B cell (primary cell): ENCODE measurements at regions not wholly inside any gene's neighbourhood (a gene's known extent, or its start where the extent isn't known, plus 50 kb on each side); places are given as distances from the start of the nearest gene placed in this dataset.

ENCODE experiments used
- ATAC-seq: fragments of 200-7000 bp; cut with Tn5 transposase; one replicate; pipeline ENCODE4 v1.10.0; 2021; ENCODE audit warnings: low read depth, mild to moderate bottlenecking, moderate number of reproducible peaks, moderate library complexity
- CTCF ChIA-PET: fragments of 350-600 bp; sonication (Branson Sonifier 250); formaldehyde crosslinking; loops from one replicate; lab custom pipeline; 2021; ENCODE audit warnings: antibody characterized with exemption, inconsistent platforms; lab: Charles Lee
- POLR2A ChIA-PET: fragments of 350-600 bp; sonication (Branson Sonifier 250); formaldehyde crosslinking; loops from one replicate; lab custom pipeline; 2021; ENCODE audit warnings: antibody characterized with exemption; lab: Charles Lee
- DNase-seq: peaks from one replicate; pipeline ENCODE4 v3.0.0; 2013
- H2AFZ ChIP-seq: 2 replicates; pipeline ENCODE4 v1.6.1; 2012; ENCODE audit warnings: mild to moderate bottlenecking, low read depth, low read length; ENCODE audit not compliant: insufficient read depth, poor library complexity, severe bottlenecking
- H3K27ac ChIP-seq, 2 donors: 1 replicate in 1 of 2; 2 replicates in 1 of 2; pipeline ENCODE4 v1.5.1; 2012 to 2013; ENCODE audit warnings: low read length in 2 of 2, mild to moderate bottlenecking in 2 of 2, moderate library complexity in 1 of 2
- H3K27me3 ChIP-seq, 4 experiments: fragments of 200-600 bp in 1 of 4; sonication (generic) in 1 of 4; replicated peaks in 1 of 4; 1 replicate in 2 of 4; 2 replicates in 2 of 4; pipeline versions ENCODE4 v1.6.1 to v1.7.0; 2013 to 2016; ENCODE audit warnings: low read length in 3 of 4, mild to moderate bottlenecking in 2 of 4, mixed read lengths in 1 of 4, moderate library complexity in 1 of 4; ENCODE audit not compliant: insufficient read depth in 4 of 4, control insufficient read depth in 3 of 4; ENCODE audit errors: control extremely low read depth in 1 of 4
- H3K36me3 ChIP-seq, 2 experiments: replicated peaks in 1 of 2; 1 replicate in 1 of 2; 2 replicates in 1 of 2; pipeline versions ENCODE4 v1.6.1 to v1.7.1; 2013; ENCODE audit warnings: low read length in 1 of 2; ENCODE audit not compliant: insufficient read depth in 2 of 2, control insufficient read depth in 1 of 2; ENCODE audit errors: control extremely low read depth in 1 of 2, extremely low read depth in 1 of 2
- H3K4me1 ChIP-seq, 2 donors: fragments of 200-600 bp in 1 of 2; sonication (generic) in 1 of 2; 1 replicate in 1 of 2; 2 replicates in 1 of 2; pipeline versions ENCODE4 v1.5.1 to v1.6.1; 2013 to 2017; ENCODE audit warnings: low read length in 2 of 2; ENCODE audit not compliant: control insufficient read depth in 2 of 2, insufficient read depth in 2 of 2
- H3K4me2 ChIP-seq: replicated peaks from 2 replicates; pipeline ENCODE3; 2012; ENCODE audit warnings: mild to moderate bottlenecking, low read depth, low read length; ENCODE audit not compliant: poor library complexity, severe bottlenecking
- H3K4me3 ChIP-seq, 5 experiments: fragments of 200-600 bp in 1 of 5; sonication (generic) in 1 of 5; 1 replicate in 3 of 5; 2 replicates in 2 of 5; pipeline versions ENCODE4 v1.5.1 to v1.7.0; 2011 to 2016; ENCODE audit warnings: low read length in 4 of 5, mild to moderate bottlenecking in 4 of 5, low read depth in 2 of 5, control low read depth in 1 of 5, moderate library complexity in 1 of 5; ENCODE audit not compliant: insufficient read depth in 1 of 5; ENCODE audit errors: control extremely low read depth in 1 of 5, extremely low read depth in 1 of 5
- H3K79me2 ChIP-seq: fragments of 200-600 bp; sonication (generic); one replicate; pipeline ENCODE4 v1.6.0; 2016; ENCODE audit warnings: low read length; ENCODE audit not compliant: control insufficient read depth, insufficient read depth
- H3K9ac ChIP-seq: fragments of 200-600 bp; sonication (generic); 2 replicates; pipeline ENCODE4 v1.6.1; 2017; ENCODE audit warnings: mild to moderate bottlenecking, low read length, moderate library complexity
- H3K9me3 ChIP-seq, 3 donors: one replicate each; pipeline versions ENCODE4 v1.6.1 to v1.7.1; 2013; ENCODE audit warnings: low read length in 2 of 3; ENCODE audit not compliant: control insufficient read depth in 2 of 3, insufficient read depth in 1 of 3; ENCODE audit errors: control extremely low read depth in 1 of 3
- H4K20me1 ChIP-seq: 2 replicates; pipeline ENCODE4 v1.6.0; 2012; ENCODE audit warnings: mild to moderate bottlenecking, low read length; ENCODE audit not compliant: insufficient read depth, control insufficient read depth, poor library complexity, severe bottlenecking
- H3K27ac Mint-ChIP-seq: one replicate; pipeline ENCODE4 v1.8.0; 2021; ENCODE audit warnings: mixed read lengths
- H3K27me3 Mint-ChIP-seq: one replicate; pipeline ENCODE4 v1.8.0; 2021; ENCODE audit warnings: mixed read lengths
- H3K4me1 Mint-ChIP-seq: one replicate; pipeline ENCODE4 v1.8.0; 2021; ENCODE audit warnings: mixed read lengths
- H3K4me3 Mint-ChIP-seq: one replicate; pipeline ENCODE4 v1.8.0; 2021; ENCODE audit warnings: mixed read lengths
- H3K9me3 Mint-ChIP-seq: one replicate; pipeline ENCODE4 v1.8.0; 2022; ENCODE audit warnings: mixed read lengths; ENCODE audit not compliant: insufficient read depth
- CTCF ChIP-seq: fragments of 200-600 bp; IDR thresholded peaks from one replicate; pipeline ENCODE4 v1.8.0; 2022; ENCODE audit warnings: antibody characterized with exemption, mild to moderate bottlenecking
- EZH2 ChIP-seq: IDR thresholded peaks from 2 replicates; pipeline ENCODE4 v1.6.1; 2012; ENCODE audit warnings: borderline replicate concordance, low read depth, mild to moderate bottlenecking, moderate library complexity, low read length; ENCODE audit not compliant: insufficient read depth, poor library complexity, severe bottlenecking
- WGBS: methylation state at CpG from one replicate; pipeline ENCODE4 v1.1.5; 2013; ENCODE audit warnings: missing lambda C conversion rate; ENCODE audit not compliant: insufficient coverage; 5-methylcytosine and 5-hydroxymethylcytosine counted together
- intact Hi-C: fragments of 100-400 bp; cut with micrococcal nuclease; formaldehyde crosslinking; loops from one replicate; pipeline ENCODE4 v1.10.0; 2022

- WGBS, result no CpG with 5 or more reads among the region's 1 CpG
- Histone ChIP-seq H4K20me1 (no peaks in the 10 kb centered on the region), H3K36me3 (no peaks in the 10 kb centered on the region), H3K79me2 (no peaks in the 10 kb centered on the region), H3K4me3 (no peak overlapping the region), H2AFZ (no peak overlapping the region), H3K4me1 (no peaks in the 10 kb centered on the region), H3K9me3 (peaks cover 0 to 1% (median 0%) of the 10 kb centered on the region in 3 donors), H3K9ac (no peak overlapping the region), H3K27ac (no peak overlapping the region), H3K4me2 (no peak overlapping the region), H3K27me3 (no peaks in the 10 kb centered on the region)
- H3K9me3 Mint-ChIP-seq, result peaks cover 10% of the 10 kb centered on the region
- no peak overlapping the region for H3K27ac Mint-ChIP-seq
- DNase-seq (no peak), ATAC-seq (no peak)
- ChIA-PET CTCF (no interaction called here), POLR2A (no interaction called here)
- no peaks in the 10 kb centered on the region for H3K27me3 Mint-ChIP-seq
- no peak overlapping the region for H3K4me3 Mint-ChIP-seq
- no peaks in the 10 kb centered on the region for H3K4me1 Mint-ChIP-seq
- intact Hi-C loops, result no loop called here
- TF ChIP-seq CTCF (no peak), EZH2 (no peak)
Measured at GRCh38 chr5:13211064-13211463, 733.4 kb downstream of the DNAH5 start.

DNA sequence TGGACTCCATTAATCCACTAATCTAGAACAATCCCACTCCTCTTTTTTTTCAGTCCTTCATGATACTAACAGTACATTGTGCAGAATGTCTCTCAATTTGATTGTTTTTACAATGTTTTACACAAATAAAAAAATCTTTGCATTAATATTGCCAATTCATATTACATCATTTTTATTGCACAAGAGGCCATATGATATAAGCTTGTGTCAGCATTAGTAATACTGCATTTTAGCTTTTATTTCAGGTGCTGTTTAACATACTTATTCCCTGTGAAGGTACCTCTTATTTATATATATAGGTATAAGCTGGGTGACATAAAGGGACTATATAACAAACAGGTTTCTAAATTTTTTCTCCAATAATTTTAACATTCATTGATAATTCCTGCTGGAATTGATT, 737.4 kb downstream of the DNAH5 start:
- Histone ChIP-seq H3K4me3 (no peak overlapping the region), H3K27ac (no peak overlapping the region), H3K9ac (no peak overlapping the region), H3K79me2 (no peaks in the 10 kb centered on the region), H3K4me1 (no peaks in the 10 kb centered on the region), H4K20me1 (no peaks in the 10 kb centered on the region), H3K4me2 (no peak overlapping the region), H3K36me3 (no peaks in the 10 kb centered on the region), H3K27me3 (no peaks in the 10 kb centered on the region), H3K9me3 (peaks cover 0 to 8% (median 1%) of the 10 kb centered on the region in 3 donors), H2AFZ (no peak overlapping the region)
- ATAC-seq (no peak), DNase-seq (no peak)
- ChIA-PET POLR2A (no interaction called here), CTCF (no interaction called here)
- Mint-ChIP-seq H3K27ac (no peak overlapping the region), H3K4me1 (no peaks in the 10 kb centered on the region), H3K27me3 (no peaks in the 10 kb centered on the region), H3K9me3 (peaks cover 6% of the 10 kb centered on the region), H3K4me3 (no peak overlapping the region)
- TF ChIP-seq CTCF (no peak), EZH2 (no peak)
- intact Hi-C loops, result no loop called here
